ENCODE measurements at regions not wholly inside any gene's neighbourhood (a gene's known extent, or its start where the extent isn't known, plus 50 kb on each side); places are given as distances from the start of the nearest gene placed in this dataset.

- no peak overlapping the region for H3K4me3 ChIP-seq (ENCODE audit: low read depth, low read length)
- H3K9me3 ChIP-seq (ENCODE audit: severe bottlenecking): no peaks in the 10 kb centered on the region
- no peak for TF ChIP-seq CTCF (IDR thresholded peaks at IDR 0.05; ENCODE audit: low read depth, low read length)
- H3K27ac ChIP-seq: no peak overlapping the region
- no peak for DNase-seq
- no peaks in the 10 kb centered on the region for H3K27me3 ChIP-seq (ENCODE audit: insufficient read depth, low read depth, severe bottlenecking)
- no peaks in the 10 kb centered on the region for H3K36me3 ChIP-seq
Measured at GRCh38 chr18:34549367-34549766, 160.7 kb upstream of the DTNA start.

- Histone ChIP-seq H3K4me3 (ENCODE audit: low read depth, low read length) (no peak overlapping the region), H3K27ac (no peak overlapping the region), H3K9me3 (ENCODE audit: severe bottlenecking) (no peaks in the 10 kb centered on the region), H3K27me3 (ENCODE audit: insufficient read depth, low read depth, severe bottlenecking) (no peaks in the 10 kb centered on the region), H3K36me3 (no peaks in the 10 kb centered on the region)
- DNase-seq: no peak
- TF ChIP-seq CTCF (IDR thresholded peaks at IDR 0.05; ENCODE audit: low read depth, low read length): no peak
Measured at GRCh38 chr18:34550156-34550555, 159.9 kb upstream of the DTNA start.

- Histone ChIP-seq H3K36me3 (no peaks in the 10 kb centered on the region), H3K27ac (no peak overlapping the region), H3K9me3 (ENCODE audit: severe bottlenecking) (no peaks in the 10 kb centered on the region), H3K4me3 (ENCODE audit: low read depth, low read length) (no peak overlapping the region), H3K27me3 (ENCODE audit: insufficient read depth, low read depth, severe bottlenecking) (no peaks in the 10 kb centered on the region)
- no peak for DNase-seq
- TF ChIP-seq CTCF (IDR thresholded peaks at IDR 0.05; ENCODE audit: low read depth, low read length): no peak
Measured at GRCh38 chr18:34550902-34551301, 159.2 kb upstream of the DTNA start.

GRCh38 chr18:34551824-34552223 lies 158.3 kb upstream of the DTNA start:
- Histone ChIP-seq H3K9me3 (ENCODE audit: severe bottlenecking) (no peaks in the 10 kb centered on the region), H3K36me3 (no peaks in the 10 kb centered on the region), H3K27ac (no peak overlapping the region), H3K4me3 (ENCODE audit: low read depth, low read length) (no peak overlapping the region), H3K27me3 (ENCODE audit: insufficient read depth, low read depth, severe bottlenecking) (no peaks in the 10 kb centered on the region)
- DNase-seq: no peak
- no peak for TF ChIP-seq CTCF (IDR thresholded peaks at IDR 0.05; ENCODE audit: low read depth, low read length)

- Histone ChIP-seq H3K4me3 (ENCODE audit: low read depth, low read length) (no peak overlapping the region), H3K27ac (no peak overlapping the region), H3K27me3 (ENCODE audit: insufficient read depth, low read depth, severe bottlenecking) (no peaks in the 10 kb centered on the region), H3K36me3 (no peaks in the 10 kb centered on the region), H3K9me3 (ENCODE audit: severe bottlenecking) (no peaks in the 10 kb centered on the region)
- TF ChIP-seq CTCF (IDR thresholded peaks at IDR 0.05; ENCODE audit: low read depth, low read length): no peak
- no peak for DNase-seq
Measured at GRCh38 chr18:34562252-34562870, 147.7 kb upstream of the DTNA start.

- DNase-seq: no peak
- no peaks in the 10 kb centered on the region for H3K36me3 ChIP-seq
- no peaks in the 10 kb centered on the region for H3K9me3 ChIP-seq (ENCODE audit: severe bottlenecking)
- no peak overlapping the region for H3K27ac ChIP-seq
- no peak for TF ChIP-seq CTCF (IDR thresholded peaks at IDR 0.05; ENCODE audit: low read depth, low read length)
- no peak overlapping the region for H3K4me3 ChIP-seq (ENCODE audit: low read depth, low read length)
- no peaks in the 10 kb centered on the region for H3K27me3 ChIP-seq (ENCODE audit: insufficient read depth, low read depth, severe bottlenecking)
Measured at GRCh38 chr18:34567857-34568256, 142.2 kb upstream of the DTNA start.
